ENCODE measurements at regions not wholly inside any gene's neighbourhood (a gene's known extent, or its start where the extent isn't known, plus 50 kb on each side); places are given as distances from the start of the nearest gene placed in this dataset.

- TF ChIP-seq KDM1A (IDR thresholded peaks at IDR 0.05; ENCODE audit: borderline replicate concordance, low read length) (no peak), SP4 (IDR thresholded peaks at IDR 0.05; ENCODE audit: low read length) (no peak), SIN3A (conservative IDR thresholded peaks at IDR 0.05 in 1 of 2, IDR thresholded peaks at IDR 0.05 in 1 of 2; ENCODE audit: low read depth in 1 of 2, low read length in 2 of 2) (no peak), RFX5 (IDR thresholded peaks at IDR 0.05; ENCODE audit: borderline replicate concordance, low read depth, low read length) (no peak), SRF (IDR thresholded peaks at IDR 0.05; ENCODE audit: low read depth, low read length) (no peak)
These were observed 133.3 kb upstream of the PCDH7 start for GRCh38 chr4:30586850-30587249.
